GM19324 (cell line): ENCODE measurements at regions not wholly inside any gene's neighbourhood (a gene's known extent, or its start where the extent isn't known, plus 50 kb on each side); places are given as distances from the start of the nearest gene placed in this dataset.

Experiments
- ATAC-seq: cut with Tn5 transposase; IDR thresholded peaks from one replicate; pipeline ENCODE4 v1.9.1; 2021; ENCODE audit warnings: mild to moderate bottlenecking, moderate library complexity; ENCODE audit not compliant: unreplicated experiment, low FRiP score

- ATAC-seq: no peak
These were observed 392.4 kb upstream of the ALCAM start for GRCh38 chr3:104974316-104974715.

- no peak for ATAC-seq
These were observed 389.0 kb upstream of the ALCAM start for GRCh38 chr3:104977719-104978118.

- no peak for ATAC-seq
These were observed 384.6 kb upstream of the ALCAM start for GRCh38 chr3:104982130-104982529.

- ATAC-seq: no peak
These were observed 378.9 kb upstream of the ALCAM start for GRCh38 chr3:104987859-104988258.

GRCh38 chr3:104988496-104988895 is 378.2 kb upstream of the ALCAM start:
- no peak for ATAC-seq

- ATAC-seq: no peak
These were observed 376.8 kb upstream of the ALCAM start for GRCh38 chr3:104989878-104990277.

- ATAC-seq: no peak
These were observed 376.0 kb upstream of the ALCAM start for GRCh38 chr3:104990758-104991157.

GRCh38 chr3:104992676-104993075 is 374.0 kb upstream of the ALCAM start:
- no peak for ATAC-seq

GRCh38 chr3:105006164-105006563 is 360.5 kb upstream of the ALCAM start:
- ATAC-seq: no peak

- ATAC-seq: no peak
These were observed 353.1 kb upstream of the ALCAM start for GRCh38 chr3:105013657-105014056.

GRCh38 chr3:105014631-105015030 is 352.1 kb upstream of the ALCAM start:
- no peak for ATAC-seq

- ATAC-seq: no peak
These were observed 343.9 kb upstream of the ALCAM start for GRCh38 chr3:105022813-105023212.

- no peak for ATAC-seq
These were observed 336.5 kb upstream of the ALCAM start for GRCh38 chr3:105030211-105030610.

- no peak for ATAC-seq
These were observed 334.2 kb upstream of the ALCAM start for GRCh38 chr3:105032541-105032940.

- no peak for ATAC-seq
These were observed 333.6 kb upstream of the ALCAM start for GRCh38 chr3:105033081-105033480.

- no peak for ATAC-seq
These were observed 327.7 kb upstream of the ALCAM start for GRCh38 chr3:105039004-105039403.

GRCh38 chr3:105040026-105040622 is 326.6 kb upstream of the ALCAM start:
- no peak for ATAC-seq

- ATAC-seq: no peak
These were observed 324.1 kb upstream of the ALCAM start for GRCh38 chr3:105042586-105042985.

GRCh38 chr3:105051111-105051510 is 315.6 kb upstream of the ALCAM start:
- no peak for ATAC-seq

- ATAC-seq: no peak
These were observed 314.7 kb upstream of the ALCAM start for GRCh38 chr3:105051972-105052371.

GRCh38 chr3:105062853-105063252 is 303.9 kb upstream of the ALCAM start:
- no peak for ATAC-seq

GRCh38 chr3:105065895-105066839 is 300.5 kb upstream of the ALCAM start:
- no peak for ATAC-seq
